MG63 (cell line): ENCODE measurements at regions not wholly inside any gene's neighbourhood (a gene's known extent, or its start where the extent isn't known, plus 50 kb on each side); places are given as distances from the start of the nearest gene placed in this dataset.
"Not testable (repeated sequence)": the region's sequence is repeated elsewhere in the genome, so short reads cannot be mapped to it uniquely, and the experiment has no call there.

Experiments used
- DNase-seq: peaks from one replicate; pipeline ENCODE4 v3.0.0-alpha.2; 2020
- H3K27me3 ChIP-seq: fragments of 250-450 bp; sonication (Bioruptor Pico); 2 replicates; pipeline ENCODE4 v1.5.1; 2020; ENCODE audit warnings: mild to moderate bottlenecking, moderate library complexity
- H3K36me3 ChIP-seq: fragments of 250-450 bp; sonication (Bioruptor Pico); 2 replicates; pipeline ENCODE4 v1.5.1; 2020; ENCODE audit warnings: mild to moderate bottlenecking, moderate library complexity
- H3K4me3 ChIP-seq: fragments of 250-450 bp; sonication (Bioruptor Pico); 2 replicates; pipeline ENCODE4 v1.5.1; 2020; ENCODE audit warnings: mild to moderate bottlenecking, moderate library complexity
- H3K9me3 ChIP-seq: fragments of 250-450 bp; sonication (Bioruptor Pico); 2 replicates; pipeline ENCODE4 v1.5.1; 2020; ENCODE audit warnings: mild to moderate bottlenecking, moderate library complexity

- DNase-seq, H3K4me3 ChIP-seq: not testable (repeated sequence)
Observed at GRCh38 chr16:27663235-27663634, 113.3 kb downstream of the KATNIP start.

GRCh38 chr16:27665881-27666280 is 115.9 kb downstream of the KATNIP start:
- Histone ChIP-seq H3K4me3 (no peak overlapping the region), H3K27me3 (no peaks in the 10 kb centered on the region), H3K36me3 (no peaks in the 10 kb centered on the region; the same call in 1 of the 2 replicates), H3K9me3 (no peaks in the 10 kb centered on the region)
- peak; percentile 13 for DNase-seq

More at GRCh38 chr16:27663235-27663634, 113.3 kb downstream of the KATNIP start:
- H3K9me3 ChIP-seq, H3K27me3 ChIP-seq, H3K36me3 ChIP-seq: not testable (repeated sequence)

GRCh38 chr16:27670071-27670810 is 120.3 kb downstream of the KATNIP start:
- Histone ChIP-seq H3K4me3 (no peak overlapping the region), H3K9me3 (no peaks in the 10 kb centered on the region), H3K27me3 (no peaks in the 10 kb centered on the region), H3K36me3 (peaks cover 5% of the 10 kb centered on the region)
- DNase-seq: no peak

GRCh38 chr16:27671410-27671809 is 121.5 kb downstream of the KATNIP start:
- no peak overlapping the region for H3K4me3 ChIP-seq
- H3K27me3 ChIP-seq: no peaks in the 10 kb centered on the region
- H3K9me3 ChIP-seq: no peaks in the 10 kb centered on the region
- no peak for DNase-seq
- peaks cover 5% of the 10 kb centered on the region for H3K36me3 ChIP-seq

- H3K9me3 ChIP-seq: no peaks in the 10 kb centered on the region
- H3K27me3 ChIP-seq: no peaks in the 10 kb centered on the region
- H3K4me3 ChIP-seq: no peak overlapping the region
- peaks cover 19% of the 10 kb centered on the region for H3K36me3 ChIP-seq
- no peak for DNase-seq
Observed at GRCh38 chr16:27676839-27677238, 126.9 kb downstream of the KATNIP start.

- peak; percentile 24 for DNase-seq
- H3K27me3 ChIP-seq: no peaks in the 10 kb centered on the region
- peaks cover 19% of the 10 kb centered on the region for H3K36me3 ChIP-seq
- no peaks in the 10 kb centered on the region for H3K9me3 ChIP-seq
- no peak overlapping the region for H3K4me3 ChIP-seq
Observed at GRCh38 chr16:27677263-27677662, 127.3 kb downstream of the KATNIP start.

GRCh38 chr16:27678955-27679354 is 129.0 kb downstream of the KATNIP start:
- Histone ChIP-seq H3K27me3 (no peaks in the 10 kb centered on the region), H3K36me3 (peaks cover 19% of the 10 kb centered on the region), H3K9me3 (no peaks in the 10 kb centered on the region), H3K4me3 (no peak overlapping the region)
- DNase-seq: no peak

GRCh38 chr16:27679899-27680298 is 130.0 kb downstream of the KATNIP start:
- no peak for DNase-seq
- peaks cover 16% of the 10 kb centered on the region for H3K36me3 ChIP-seq
- H3K9me3 ChIP-seq: no peaks in the 10 kb centered on the region
- no peaks in the 10 kb centered on the region for H3K27me3 ChIP-seq
- no peak overlapping the region for H3K4me3 ChIP-seq

GRCh38 chr16:27681681-27682080 is 131.7 kb downstream of the KATNIP start:
- DNase-seq: no peak
- no peaks in the 10 kb centered on the region for H3K9me3 ChIP-seq
- no peak overlapping the region for H3K4me3 ChIP-seq
- H3K27me3 ChIP-seq: no peaks in the 10 kb centered on the region
- peaks cover 14% of the 10 kb centered on the region for H3K36me3 ChIP-seq

GRCh38 chr16:27684047-27684446 is 134.1 kb downstream of the KATNIP start:
- Histone ChIP-seq H3K9me3 (no peaks in the 10 kb centered on the region), H3K36me3 (peaks cover 3% of the 10 kb centered on the region; the same call in 1 of the 2 replicates), H3K4me3 (no peak overlapping the region), H3K27me3 (no peaks in the 10 kb centered on the region)
- DNase-seq: no peak

- DNase-seq: peak; percentile 62
- Histone ChIP-seq H3K27me3 (no peaks in the 10 kb centered on the region), H3K36me3 (no peaks in the 10 kb centered on the region), H3K9me3 (no peaks in the 10 kb centered on the region), H3K4me3 (no peak overlapping the region)
Observed at GRCh38 chr16:27685807-27686206, 135.9 kb downstream of the KATNIP start.

GRCh38 chr16:27686926-27687325 is 137.0 kb downstream of the KATNIP start:
- Histone ChIP-seq H3K9me3 (no peaks in the 10 kb centered on the region), H3K4me3 (no peak overlapping the region), H3K36me3 (no peaks in the 10 kb centered on the region), H3K27me3 (no peaks in the 10 kb centered on the region)
- no peak for DNase-seq

- Histone ChIP-seq H3K4me3 (no peak overlapping the region), H3K9me3 (no peaks in the 10 kb centered on the region), H3K36me3 (no peaks in the 10 kb centered on the region), H3K27me3 (no peaks in the 10 kb centered on the region)
- no peak for DNase-seq
Observed at GRCh38 chr16:27687605-27688004, 137.7 kb downstream of the KATNIP start.

- no peak overlapping the region for H3K4me3 ChIP-seq
- H3K36me3 ChIP-seq: no peaks in the 10 kb centered on the region
- no peaks in the 10 kb centered on the region for H3K9me3 ChIP-seq
- DNase-seq: no peak
- no peaks in the 10 kb centered on the region for H3K27me3 ChIP-seq
Observed at GRCh38 chr16:27689711-27690110, 139.8 kb downstream of the KATNIP start.

- DNase-seq: no peak
- no peaks in the 10 kb centered on the region for H3K9me3 ChIP-seq
- H3K4me3 ChIP-seq: no peak overlapping the region
- no peaks in the 10 kb centered on the region for H3K36me3 ChIP-seq
- no peaks in the 10 kb centered on the region for H3K27me3 ChIP-seq
Observed at GRCh38 chr16:27690608-27691007, 140.7 kb downstream of the KATNIP start.

- DNase-seq: no peak
- Histone ChIP-seq H3K36me3 (no peaks in the 10 kb centered on the region), H3K9me3 (no peaks in the 10 kb centered on the region), H3K4me3 (no peak overlapping the region), H3K27me3 (no peaks in the 10 kb centered on the region)
Observed at GRCh38 chr16:27691721-27692120, 141.8 kb downstream of the KATNIP start.

- Histone ChIP-seq H3K36me3 (no peaks in the 10 kb centered on the region), H3K4me3 (no peak overlapping the region)
- no peak for DNase-seq
Observed at GRCh38 chr16:27692576-27692975, 142.6 kb downstream of the KATNIP start.

GRCh38 chr16:27695161-27695560 is 145.2 kb downstream of the KATNIP start:
- Histone ChIP-seq H3K36me3 (peaks cover 3% of the 10 kb centered on the region), H3K9me3 (no peaks in the 10 kb centered on the region), H3K4me3 (no peak overlapping the region), H3K27me3 (no peaks in the 10 kb centered on the region)
- no peak for DNase-seq

More at GRCh38 chr16:27692576-27692975, 142.6 kb downstream of the KATNIP start:
- Histone ChIP-seq H3K9me3 (no peaks in the 10 kb centered on the region), H3K27me3 (no peaks in the 10 kb centered on the region)
